Activated T-cell treated with anti-CD3 and anti-CD28 coated beads, Interleukin-2, amount 50 U/mL, for 4 hours (primary cell): ENCODE measurements at regions not wholly inside any gene's neighbourhood (a gene's known extent, or its start where the extent isn't known, plus 50 kb on each side); places are given as distances from the start of the nearest gene placed in this dataset.

Experiments
- ATAC-seq, 2 donors: fragments of 200-7000 bp; cut with Tn5 transposase; one replicate each; pipeline ENCODE4 v1.10.0; 2021
- DNase-seq: peaks from one replicate; pipeline ENCODE4 v3.0.0-alpha.2; 2020
- H3K27me3 Mint-ChIP-seq: one replicate; pipeline ENCODE4 v1.8.0; 2021; ENCODE audit warnings: low read depth, mixed read lengths
- H3K36me3 Mint-ChIP-seq: one replicate; pipeline ENCODE4 v1.8.0; 2022; ENCODE audit warnings: mixed read lengths; ENCODE audit not compliant: insufficient read depth
- H3K4me1 Mint-ChIP-seq: one replicate; pipeline ENCODE4 v1.8.0; 2021; ENCODE audit warnings: low read depth, mixed read lengths
- H3K4me3 Mint-ChIP-seq: one replicate; pipeline ENCODE4 v1.8.0; 2021; ENCODE audit warnings: mild to moderate bottlenecking, moderate library complexity, mixed read lengths
- H3K9me3 Mint-ChIP-seq: one replicate; pipeline ENCODE4 v1.8.0; 2021; ENCODE audit warnings: mixed read lengths

- Mint-ChIP-seq H3K4me3 (no peak overlapping the region), H3K36me3 (no peaks in the 10 kb centered on the region), H3K9me3 (no peaks in the 10 kb centered on the region), H3K4me1 (no peaks in the 10 kb centered on the region), H3K27me3 (no peaks in the 10 kb centered on the region)
- DNase-seq (no peak), ATAC-seq (no peak)
These were observed 374.1 kb downstream of the BCKDHB start for GRCh38 chr6:80480421-80481157.

DNA sequence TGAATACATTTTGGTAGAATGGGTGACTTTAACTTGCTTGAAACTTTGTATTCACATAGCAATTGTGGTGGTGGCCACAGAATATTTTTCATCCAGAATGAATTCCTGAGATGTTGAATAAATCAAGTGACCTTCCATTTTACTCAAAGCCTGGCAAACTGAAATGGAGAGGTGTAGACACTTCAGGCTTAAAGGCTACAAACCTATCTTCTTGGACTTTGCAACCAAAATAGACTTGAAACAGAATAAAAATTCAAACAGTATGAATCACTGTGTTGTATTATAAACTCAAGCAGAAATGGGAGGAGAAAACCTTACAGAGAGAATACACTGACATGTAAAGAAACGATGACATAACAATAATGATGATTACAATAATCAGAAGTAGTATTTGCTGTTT, 371.6 kb downstream of the BCKDHB start:
- DNase-seq (no peak), ATAC-seq (no peak)
- no peaks in the 10 kb centered on the region for H3K4me1 Mint-ChIP-seq
- no peaks in the 10 kb centered on the region for H3K27me3 Mint-ChIP-seq
- H3K9me3 Mint-ChIP-seq: no peaks in the 10 kb centered on the region
- H3K4me3 Mint-ChIP-seq: no peak overlapping the region
- no peaks in the 10 kb centered on the region for H3K36me3 Mint-ChIP-seq

- Mint-ChIP-seq H3K4me1 (no peaks in the 10 kb centered on the region), H3K27me3 (no peaks in the 10 kb centered on the region), H3K4me3 (no peak overlapping the region), H3K9me3 (no peaks in the 10 kb centered on the region), H3K36me3 (no peaks in the 10 kb centered on the region)
- DNase-seq (no peak), ATAC-seq (no peak)
These were observed 371.1 kb downstream of the BCKDHB start for GRCh38 chr6:80477591-80477990.

- no peaks in the 10 kb centered on the region for H3K27me3 Mint-ChIP-seq
- ATAC-seq (no peak), DNase-seq (no peak)
- H3K4me3 Mint-ChIP-seq: no peak overlapping the region
- H3K9me3 Mint-ChIP-seq: no peaks in the 10 kb centered on the region
- H3K4me1 Mint-ChIP-seq: no peaks in the 10 kb centered on the region
- no peaks in the 10 kb centered on the region for H3K36me3 Mint-ChIP-seq
These were observed 365.8 kb downstream of the BCKDHB start for GRCh38 chr6:80472271-80472670.

DNA sequence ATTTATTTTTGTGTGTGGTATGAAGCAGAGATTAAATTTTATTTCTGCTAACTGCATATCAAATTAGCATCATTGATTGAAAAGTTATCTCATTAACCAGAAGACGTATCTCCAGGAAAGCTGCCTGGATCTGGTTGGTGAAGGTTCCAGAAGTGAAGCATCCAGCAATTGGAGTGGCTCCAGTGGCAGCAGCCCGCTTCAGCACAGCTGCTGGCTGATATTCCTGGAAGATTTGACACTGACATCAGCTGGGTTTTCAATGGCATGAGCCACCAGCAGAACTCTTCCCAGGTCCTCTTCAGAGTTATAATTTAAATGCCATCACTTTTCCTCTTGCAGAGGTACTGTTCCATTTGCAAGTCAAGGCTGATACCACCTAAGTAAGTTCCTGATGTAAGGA, 363.5 kb downstream of the BCKDHB start:
- H3K4me1 Mint-ChIP-seq: no peaks in the 10 kb centered on the region
- no peaks in the 10 kb centered on the region for H3K27me3 Mint-ChIP-seq
- no peaks in the 10 kb centered on the region for H3K36me3 Mint-ChIP-seq
- no peak overlapping the region for H3K4me3 Mint-ChIP-seq
- ATAC-seq (no peak), DNase-seq (no peak)
- H3K9me3 Mint-ChIP-seq: no peaks in the 10 kb centered on the region

GRCh38 chr6:80468398-80468797, 361.9 kb downstream of the BCKDHB start:
- Mint-ChIP-seq H3K4me1 (no peaks in the 10 kb centered on the region), H3K9me3 (no peaks in the 10 kb centered on the region), H3K27me3 (no peaks in the 10 kb centered on the region), H3K4me3 (no peak overlapping the region), H3K36me3 (no peaks in the 10 kb centered on the region)
- ATAC-seq (no peak), DNase-seq (no peak)

GRCh38 chr6:80467408-80467807, 360.9 kb downstream of the BCKDHB start:
- Mint-ChIP-seq H3K27me3 (no peaks in the 10 kb centered on the region), H3K9me3 (no peaks in the 10 kb centered on the region), H3K4me1 (no peaks in the 10 kb centered on the region), H3K36me3 (no peaks in the 10 kb centered on the region), H3K4me3 (no peak overlapping the region)
- ATAC-seq: no peak
- DNase-seq: no peak

GRCh38 chr6:80466981-80467380, 360.5 kb downstream of the BCKDHB start:
- H3K4me1 Mint-ChIP-seq: no peaks in the 10 kb centered on the region
- H3K4me3 Mint-ChIP-seq: no peak overlapping the region
- H3K27me3 Mint-ChIP-seq: no peaks in the 10 kb centered on the region
- no peak for DNase-seq
- no peak for ATAC-seq
- H3K9me3 Mint-ChIP-seq: no peaks in the 10 kb centered on the region
- no peaks in the 10 kb centered on the region for H3K36me3 Mint-ChIP-seq

DNA sequence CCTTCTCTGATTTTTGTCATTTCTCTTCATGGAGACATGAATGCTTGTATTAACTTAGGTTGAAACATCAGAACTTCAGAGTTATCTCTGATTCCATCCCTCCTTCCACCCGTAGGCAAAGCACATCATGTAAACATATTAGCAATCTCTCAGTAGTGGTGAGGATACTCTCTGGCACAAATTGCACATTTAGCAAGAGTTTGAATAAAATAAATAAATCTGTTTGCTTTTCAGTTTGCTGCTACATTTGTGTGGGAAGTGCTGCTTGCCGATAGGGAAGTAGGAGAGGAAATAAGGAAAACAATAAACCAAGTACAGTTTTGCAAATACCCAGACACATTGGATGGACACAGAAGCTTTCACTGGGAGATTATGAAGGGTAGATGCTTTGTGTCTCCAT, 359.0 kb downstream of the BCKDHB start:
- no peak for DNase-seq
- no peaks in the 10 kb centered on the region for H3K4me1 Mint-ChIP-seq
- no peaks in the 10 kb centered on the region for H3K36me3 Mint-ChIP-seq
- H3K27me3 Mint-ChIP-seq: no peaks in the 10 kb centered on the region
- no peak overlapping the region for H3K4me3 Mint-ChIP-seq
- no peaks in the 10 kb centered on the region for H3K9me3 Mint-ChIP-seq
- no peak for ATAC-seq

DNA sequence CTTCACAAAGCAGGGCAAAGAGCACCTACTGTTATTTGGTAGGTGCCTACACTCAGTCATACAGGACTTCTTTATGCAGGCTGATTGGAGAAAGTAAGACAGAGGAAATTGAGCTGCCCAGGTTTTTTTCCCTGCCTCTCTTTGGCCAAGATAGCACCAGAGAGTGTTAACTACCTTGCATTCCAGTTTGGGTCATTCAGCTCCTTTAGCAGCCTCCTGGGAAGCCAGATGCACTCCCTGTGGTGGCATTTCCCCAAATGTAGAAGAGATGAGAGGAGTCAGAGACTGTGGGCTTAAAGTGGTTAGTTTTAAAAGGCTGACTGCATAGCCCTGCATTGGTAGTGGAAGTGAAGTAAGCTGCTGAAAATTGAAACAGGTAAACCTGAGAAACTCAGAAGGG, 358.4 kb downstream of the BCKDHB start:
- ATAC-seq (no peak), DNase-seq (no peak)
- no peaks in the 10 kb centered on the region for H3K4me1 Mint-ChIP-seq
- no peaks in the 10 kb centered on the region for H3K36me3 Mint-ChIP-seq
- H3K9me3 Mint-ChIP-seq: no peaks in the 10 kb centered on the region
- H3K27me3 Mint-ChIP-seq: no peaks in the 10 kb centered on the region
- no peak overlapping the region for H3K4me3 Mint-ChIP-seq

- DNase-seq (no peak), ATAC-seq (no peak)
- Mint-ChIP-seq H3K27me3 (no peaks in the 10 kb centered on the region), H3K9me3 (no peaks in the 10 kb centered on the region), H3K4me1 (no peaks in the 10 kb centered on the region), H3K4me3 (no peak overlapping the region), H3K36me3 (no peaks in the 10 kb centered on the region)
These were observed 356.7 kb downstream of the BCKDHB start for GRCh38 chr6:80463197-80463596.

DNA sequence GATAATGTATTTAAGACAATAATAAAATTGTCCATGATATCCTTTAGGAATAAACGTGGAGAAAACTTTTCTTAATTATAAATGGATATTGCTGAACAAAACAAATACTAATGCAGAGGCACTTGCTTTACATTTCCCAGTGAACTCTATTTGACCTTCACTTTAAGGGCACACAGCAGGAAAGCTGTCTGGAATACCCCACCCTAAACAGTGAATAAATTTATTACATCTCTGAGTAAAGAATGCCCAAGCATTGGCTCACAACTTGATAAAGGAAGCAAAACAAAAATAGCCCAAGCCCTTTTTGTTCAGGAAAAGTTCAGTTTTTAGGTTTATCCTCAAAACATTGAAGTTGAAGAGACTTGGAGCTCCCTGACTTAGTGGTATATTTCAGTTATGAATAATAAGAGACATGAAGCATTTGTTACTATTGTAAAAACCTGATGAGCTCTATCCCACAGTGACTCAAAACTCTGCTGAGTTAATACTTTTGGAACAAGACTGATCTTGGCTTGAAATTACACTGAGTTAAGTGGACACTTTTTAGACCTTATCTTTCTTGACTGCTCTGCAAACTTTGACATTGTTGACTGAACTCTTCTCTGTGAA, 353.9 kb downstream of the BCKDHB start:
- no peaks in the 10 kb centered on the region for H3K36me3 Mint-ChIP-seq
- no peak for ATAC-seq
- DNase-seq: no peak
- H3K27me3 Mint-ChIP-seq: no peaks in the 10 kb centered on the region
- H3K4me3 Mint-ChIP-seq: no peak overlapping the region
- no peaks in the 10 kb centered on the region for H3K4me1 Mint-ChIP-seq
- H3K9me3 Mint-ChIP-seq: no peaks in the 10 kb centered on the region

DNA sequence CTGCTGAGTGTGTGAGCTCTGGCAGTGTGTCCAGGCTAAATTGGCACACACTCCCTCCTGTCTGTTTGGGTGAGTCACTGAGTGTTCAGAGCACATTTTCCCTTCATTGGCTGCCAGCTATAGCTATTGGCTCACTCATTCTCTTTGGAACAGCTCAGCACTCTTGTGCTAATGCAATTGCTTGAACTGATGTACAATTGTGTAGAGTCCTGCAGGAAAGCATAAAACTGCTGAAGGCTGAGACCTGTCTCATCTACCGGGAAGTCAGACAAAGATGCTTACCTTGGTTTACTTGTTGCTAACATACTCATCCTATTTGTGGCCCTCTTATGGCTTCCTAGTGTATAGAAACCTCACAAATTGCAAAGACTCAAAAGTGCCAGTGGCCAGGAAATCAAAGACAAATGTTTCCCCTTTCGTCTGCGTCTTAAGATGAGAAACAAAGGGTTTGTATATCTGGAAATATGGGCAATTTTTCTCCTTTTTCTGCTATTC, 351.0 kb downstream of the BCKDHB start:
- no peak for DNase-seq
- Mint-ChIP-seq H3K4me3 (no peak overlapping the region), H3K9me3 (no peaks in the 10 kb centered on the region), H3K36me3 (no peaks in the 10 kb centered on the region), H3K27me3 (no peaks in the 10 kb centered on the region), H3K4me1 (peaks cover 2% of the 10 kb centered on the region)
- no peak for ATAC-seq

DNA sequence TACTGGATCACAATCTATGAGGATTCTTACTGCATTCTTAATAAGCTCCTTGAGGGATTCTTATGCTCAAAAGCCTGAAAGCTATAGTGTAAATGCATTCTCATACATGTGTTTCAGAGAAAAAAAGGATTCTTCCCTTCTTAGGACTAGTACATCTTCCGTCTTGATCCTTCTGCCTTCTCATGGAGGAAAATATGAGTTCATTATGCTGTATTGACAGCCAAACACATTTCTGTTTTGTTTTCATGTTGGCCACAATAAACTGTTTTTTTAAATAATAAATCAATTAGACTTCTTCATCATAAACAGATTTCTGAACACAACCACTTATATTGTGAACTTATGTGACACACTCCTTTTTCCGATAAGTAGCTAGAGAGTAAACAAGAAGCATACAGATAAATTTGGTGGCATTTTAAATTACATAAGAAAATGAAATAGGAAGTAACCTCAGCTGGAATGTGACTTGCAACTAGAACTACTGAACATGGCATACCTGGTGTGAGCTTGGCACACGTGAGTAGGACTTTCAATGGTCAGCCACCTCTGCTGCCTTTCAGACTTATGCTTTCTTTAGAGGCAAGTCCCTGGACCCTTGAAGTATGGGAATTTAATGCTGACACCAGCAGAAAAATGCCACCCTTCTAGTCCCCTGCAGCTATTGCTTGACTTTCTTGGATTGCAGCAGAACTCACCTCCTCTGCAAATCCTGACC, 350.4 kb downstream of the BCKDHB start:
- DNase-seq: no peak
- peaks cover 2% of the 10 kb centered on the region for H3K4me1 Mint-ChIP-seq
- H3K9me3 Mint-ChIP-seq: no peaks in the 10 kb centered on the region

More for the DNA sequence above, 350.4 kb downstream of the BCKDHB start:
- Mint-ChIP-seq H3K4me3 (no peak overlapping the region), H3K27me3 (no peaks in the 10 kb centered on the region), H3K36me3 (no peaks in the 10 kb centered on the region)
- no peak for ATAC-seq
